Occipital lobe (tissue), 2 donors: ENCODE measurements at regions not wholly inside any gene's neighbourhood (a gene's known extent, or its start where the extent isn't known, plus 50 kb on each side); places are given as distances from the start of the nearest gene placed in this dataset. TPM values are rescaled to one million over a fixed set of nuclear protein-coding genes. Genes with fewer than 3 reads are reported as not detected.
A peak's percentile ranks its signal among the peaks of the same experiment; 100 is the strongest.

Experiments used
- DNase-seq: peaks from one replicate; lab custom pipeline; 2025; lab: John Stamatoyannopoulos, UW
- small RNA-seq: library from RNA; depleted of rRNA; stranded (forward); fragments of <200 nt; gene quantifications from one replicate; pipeline ENCODE3, GENCODE V24; 2014

- no peak for DNase-seq
Measured at GRCh38 chrX:36927712-36928111, 80.5 kb upstream of the FAM47C start.

GRCh38 chrX:36930491-36930890, 77.7 kb upstream of the FAM47C start:
- DNase-seq = no peak

- no peak for DNase-seq
Measured at GRCh38 chrX:36947214-36947613, 61.0 kb upstream of the FAM47C start.

GRCh38 chrX:36950495-36951253, 57.5 kb upstream of the FAM47C start:
- DNase-seq = no peak

GRCh38 chrX:36957425-36958328, 50.5 kb upstream of the FAM47C start:
- DNase-seq = peak; percentile 9

Small RNA genes in the stretch of these regions (small RNA-seq; reads per million reads assigned to genes)
- not detected for gene BX842568.4
